ENCODE measurements at regions not wholly inside any gene's neighbourhood (a gene's known extent, or its start where the extent isn't known, plus 50 kb on each side); places are given as distances from the start of the nearest gene placed in this dataset.
A peak's percentile ranks its signal among the peaks of the same experiment; 100 is the strongest.
"Not testable (repeated sequence)": the region's sequence is repeated elsewhere in the genome, so short reads cannot be mapped to it uniquely, and the experiment has no call there.

GRCh38 chr2:91568391-91569338 lies 2877.2 kb downstream of the RPIA start:
- ATAC-seq; DNase-seq (ENCODE audit: low spot score): not testable (repeated sequence)

GRCh38 chr2:91571239-91571923 lies 2879.9 kb downstream of the RPIA start:
- not testable (repeated sequence) for DNase-seq (ENCODE audit: low spot score); ATAC-seq

- not testable (repeated sequence) for ATAC-seq; DNase-seq (ENCODE audit: low spot score)
Measured at GRCh38 chr2:91573018-91573417, 2881.5 kb downstream of the RPIA start.

- not testable (repeated sequence) for ATAC-seq
- peak; percentile 42 for DNase-seq (ENCODE audit: low spot score)
Measured at GRCh38 chr2:91573755-91574154, 2882.3 kb downstream of the RPIA start.

- DNase-seq (ENCODE audit: low spot score) = peak; percentile 33
- not testable (repeated sequence) for ATAC-seq
Measured at GRCh38 chr2:91574255-91574654, 2882.8 kb downstream of the RPIA start.

GRCh38 chr2:91575701-91576100 lies 2884.2 kb downstream of the RPIA start:
- not testable (repeated sequence) for ATAC-seq
- peak; percentile 41 for DNase-seq (ENCODE audit: low spot score)

GRCh38 chr2:91577406-91577805 lies 2885.9 kb downstream of the RPIA start:
- DNase-seq (ENCODE audit: low spot score); ATAC-seq: not testable (repeated sequence)

- ATAC-seq; DNase-seq (ENCODE audit: low spot score): not testable (repeated sequence)
Measured at GRCh38 chr2:91578678-91579077, 2887.2 kb downstream of the RPIA start.

- not testable (repeated sequence) for ATAC-seq; DNase-seq (ENCODE audit: low spot score)
Measured at GRCh38 chr2:91579555-91579954, 2888.1 kb downstream of the RPIA start.

GRCh38 chr2:91580043-91580442 lies 2888.6 kb downstream of the RPIA start:
- not testable (repeated sequence) for DNase-seq (ENCODE audit: low spot score); ATAC-seq

GRCh38 chr2:91587098-91587497 lies 2895.6 kb downstream of the RPIA start:
- not testable (repeated sequence) for ATAC-seq; DNase-seq (ENCODE audit: low spot score)

GRCh38 chr2:91587908-91588535 lies 2896.5 kb downstream of the RPIA start:
- not testable (repeated sequence) for ATAC-seq; DNase-seq (ENCODE audit: low spot score)

- ATAC-seq; DNase-seq (ENCODE audit: low spot score): not testable (repeated sequence)
Measured at GRCh38 chr2:91588782-91589223, 2897.3 kb downstream of the RPIA start.

- DNase-seq (ENCODE audit: low spot score); ATAC-seq: not testable (repeated sequence)
Measured at GRCh38 chr2:91589454-91590328, 2898.2 kb downstream of the RPIA start.

- not testable (repeated sequence) for DNase-seq (ENCODE audit: low spot score); ATAC-seq
Measured at GRCh38 chr2:91590381-91590780, 2898.9 kb downstream of the RPIA start.

- not testable (repeated sequence) for ATAC-seq; DNase-seq (ENCODE audit: low spot score)
Measured at GRCh38 chr2:91591066-91591465, 2899.6 kb downstream of the RPIA start.

GRCh38 chr2:91597436-91597835 lies 2906.0 kb downstream of the RPIA start:
- not testable (repeated sequence) for ATAC-seq; DNase-seq (ENCODE audit: low spot score)

- not testable (repeated sequence) for DNase-seq (ENCODE audit: low spot score); ATAC-seq
Measured at GRCh38 chr2:91598519-91598918, 2907.0 kb downstream of the RPIA start.

GRCh38 chr2:91599000-91599399 lies 2907.5 kb downstream of the RPIA start:
- DNase-seq (ENCODE audit: low spot score); ATAC-seq: not testable (repeated sequence)

- DNase-seq (ENCODE audit: low spot score); ATAC-seq: not testable (repeated sequence)
Measured at GRCh38 chr2:91602860-91603259, 2911.4 kb downstream of the RPIA start.
